ENCODE measurements at regions not wholly inside any gene's neighbourhood (a gene's known extent, or its start where the extent isn't known, plus 50 kb on each side); places are given as distances from the start of the nearest gene placed in this dataset.

GRCh38 chr10:15997313-15997712, 137.0 kb upstream of the MINDY3 start:
- TF ChIP-seq, protein P1, sequence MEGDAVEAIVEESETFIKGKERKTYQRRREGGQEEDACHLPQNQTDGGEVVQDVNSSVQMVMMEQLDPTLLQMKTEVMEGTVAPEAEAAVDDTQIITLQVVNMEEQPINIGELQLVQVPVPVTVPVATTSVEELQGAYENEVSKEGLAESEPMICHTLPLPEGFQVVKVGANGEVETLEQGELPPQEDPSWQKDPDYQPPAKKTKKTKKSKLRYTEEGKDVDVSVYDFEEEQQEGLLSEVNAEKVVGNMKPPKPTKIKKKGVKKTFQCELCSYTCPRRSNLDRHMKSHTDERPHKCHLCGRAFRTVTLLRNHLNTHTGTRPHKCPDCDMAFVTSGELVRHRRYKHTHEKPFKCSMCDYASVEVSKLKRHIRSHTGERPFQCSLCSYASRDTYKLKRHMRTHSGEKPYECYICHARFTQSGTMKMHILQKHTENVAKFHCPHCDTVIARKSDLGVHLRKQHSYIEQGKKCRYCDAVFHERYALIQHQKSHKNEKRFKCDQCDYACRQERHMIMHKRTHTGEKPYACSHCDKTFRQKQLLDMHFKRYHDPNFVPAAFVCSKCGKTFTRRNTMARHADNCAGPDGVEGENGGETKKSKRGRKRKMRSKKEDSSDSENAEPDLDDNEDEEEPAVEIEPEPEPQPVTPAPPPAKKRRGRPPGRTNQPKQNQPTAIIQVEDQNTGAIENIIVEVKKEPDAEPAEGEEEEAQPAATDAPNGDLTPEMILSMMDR (IDR thresholded peaks at IDR 0.05; ENCODE audit: low read depth, low read length) = no peak
- no peak for TF ChIP-seq EZH2phosphoT487 (IDR thresholded peaks at IDR 0.05; ENCODE audit: low read depth)

Data from OCI-LY3 (cell line).